ENCODE measurements at regions not wholly inside any gene's neighbourhood (a gene's known extent, or its start where the extent isn't known, plus 50 kb on each side); places are given as distances from the start of the nearest gene placed in this dataset.

- no peak overlapping the region for H3K4me3 ChIP-seq (ENCODE audit: low read length in 3 of 3)
- no peaks in the 10 kb centered on the region for H3K36me3 ChIP-seq (ENCODE audit: control insufficient read depth in 2 of 3, insufficient read depth in 3 of 3, low read length in 3 of 3)
- H3K27ac ChIP-seq (ENCODE audit: low read depth in 2 of 2, low read length in 2 of 2) = no peak overlapping the region
- TF ChIP-seq, protein P1, sequence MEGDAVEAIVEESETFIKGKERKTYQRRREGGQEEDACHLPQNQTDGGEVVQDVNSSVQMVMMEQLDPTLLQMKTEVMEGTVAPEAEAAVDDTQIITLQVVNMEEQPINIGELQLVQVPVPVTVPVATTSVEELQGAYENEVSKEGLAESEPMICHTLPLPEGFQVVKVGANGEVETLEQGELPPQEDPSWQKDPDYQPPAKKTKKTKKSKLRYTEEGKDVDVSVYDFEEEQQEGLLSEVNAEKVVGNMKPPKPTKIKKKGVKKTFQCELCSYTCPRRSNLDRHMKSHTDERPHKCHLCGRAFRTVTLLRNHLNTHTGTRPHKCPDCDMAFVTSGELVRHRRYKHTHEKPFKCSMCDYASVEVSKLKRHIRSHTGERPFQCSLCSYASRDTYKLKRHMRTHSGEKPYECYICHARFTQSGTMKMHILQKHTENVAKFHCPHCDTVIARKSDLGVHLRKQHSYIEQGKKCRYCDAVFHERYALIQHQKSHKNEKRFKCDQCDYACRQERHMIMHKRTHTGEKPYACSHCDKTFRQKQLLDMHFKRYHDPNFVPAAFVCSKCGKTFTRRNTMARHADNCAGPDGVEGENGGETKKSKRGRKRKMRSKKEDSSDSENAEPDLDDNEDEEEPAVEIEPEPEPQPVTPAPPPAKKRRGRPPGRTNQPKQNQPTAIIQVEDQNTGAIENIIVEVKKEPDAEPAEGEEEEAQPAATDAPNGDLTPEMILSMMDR (IDR thresholded peaks at IDR 0.05; ENCODE audit: borderline replicate concordance, extremely low read depth, insufficient read depth) = no peak
- no peak for FAIRE-seq
- H3K9me3 ChIP-seq (ENCODE audit: control insufficient read depth in 2 of 3, insufficient read depth in 1 of 3, low read length in 3 of 3) = peaks cover 0 to 3% (median 2%) of the 10 kb centered on the region in 3 donors
- no peak overlapping the region for H3K9ac ChIP-seq (ENCODE audit: low read length in 3 of 3)
- intact Hi-C loops (cut with DNase I) = no loop called here
- DNase-seq = no peak
- H3K4me1 ChIP-seq (ENCODE audit: control insufficient read depth in 2 of 3, insufficient read depth in 2 of 3, low read depth in 1 of 3, low read length in 3 of 3) = no peaks in the 10 kb centered on the region
- H3K27me3 ChIP-seq (ENCODE audit: control insufficient read depth, insufficient read depth, low read length) = no peaks in the 10 kb centered on the region
Observed at GRCh38 chr5:64110222-64110621, 55.4 kb upstream of the RNF180 start.

DNA sequence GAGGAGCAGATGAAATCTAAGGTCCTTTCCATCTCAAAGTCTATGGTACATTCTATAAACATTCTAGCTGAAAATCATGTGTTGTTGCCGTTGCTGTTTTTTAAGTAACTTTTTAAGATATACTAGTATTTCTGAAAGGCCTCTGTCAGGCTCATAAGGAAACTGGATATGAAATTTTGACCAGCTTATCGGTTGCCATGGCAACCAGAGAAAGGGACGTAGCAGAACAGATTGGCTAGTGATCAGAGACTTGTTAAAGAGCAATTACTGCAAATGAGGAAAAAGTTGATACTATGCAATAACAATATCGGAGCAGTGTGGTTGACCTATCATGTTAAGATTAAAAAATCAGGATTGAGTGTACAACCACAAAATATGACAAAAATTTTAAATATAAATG lies 57.0 kb upstream of the RNF180 start:
- Histone ChIP-seq H3K36me3 (ENCODE audit: control insufficient read depth in 2 of 3, insufficient read depth in 3 of 3, low read length in 3 of 3) (no peaks in the 10 kb centered on the region), H3K27me3 (ENCODE audit: control insufficient read depth, insufficient read depth, low read length) (no peaks in the 10 kb centered on the region), H3K9ac (ENCODE audit: low read length in 3 of 3) (no peak overlapping the region), H3K9me3 (ENCODE audit: control insufficient read depth in 2 of 3, insufficient read depth in 1 of 3, low read length in 3 of 3) (peaks cover 0 to 3% (median 3%) of the 10 kb centered on the region in 3 donors), H3K4me1 (ENCODE audit: control insufficient read depth in 2 of 3, insufficient read depth in 2 of 3, low read depth in 1 of 3, low read length in 3 of 3) (no peaks in the 10 kb centered on the region), H3K27ac (ENCODE audit: low read depth in 2 of 2, low read length in 2 of 2) (no peak overlapping the region), H3K4me3 (ENCODE audit: low read length in 3 of 3) (no peak overlapping the region)
- DNase-seq (no peak), FAIRE-seq (no peak)
- intact Hi-C loops (cut with DNase I) = no loop called here
- TF ChIP-seq, protein P1 (IDR thresholded peaks at IDR 0.05; ENCODE audit: borderline replicate concordance, extremely low read depth, insufficient read depth) = no peak

GRCh38 chr5:64100203-64100602 lies 65.4 kb upstream of the RNF180 start:
- Histone ChIP-seq H3K9me3 (ENCODE audit: control insufficient read depth in 2 of 3, insufficient read depth in 1 of 3, low read length in 3 of 3) (peaks cover 0 to 3% (median 0%) of the 10 kb centered on the region in 3 donors), H3K4me1 (ENCODE audit: control insufficient read depth in 2 of 3, insufficient read depth in 2 of 3, low read depth in 1 of 3, low read length in 3 of 3) (no peaks in the 10 kb centered on the region), H3K4me3 (ENCODE audit: low read length in 3 of 3) (no peak overlapping the region), H3K27ac (ENCODE audit: low read depth in 2 of 2, low read length in 2 of 2) (no peak overlapping the region), H3K9ac (ENCODE audit: low read length in 3 of 3) (no peak overlapping the region), H3K27me3 (ENCODE audit: control insufficient read depth, insufficient read depth, low read length) (no peaks in the 10 kb centered on the region), H3K36me3 (ENCODE audit: control insufficient read depth in 2 of 3, insufficient read depth in 3 of 3, low read length in 3 of 3) (no peaks in the 10 kb centered on the region)
- DNase-seq = no peak
- TF ChIP-seq, protein P1 (IDR thresholded peaks at IDR 0.05; ENCODE audit: borderline replicate concordance, extremely low read depth, insufficient read depth) = no peak
- intact Hi-C loops (cut with DNase I) = no loop called here
- no peak for FAIRE-seq

- no peak for DNase-seq
- no peak overlapping the region for H3K9ac ChIP-seq (ENCODE audit: low read length in 3 of 3)
- TF ChIP-seq, protein P1 (IDR thresholded peaks at IDR 0.05; ENCODE audit: borderline replicate concordance, extremely low read depth, insufficient read depth) = no peak
- H3K36me3 ChIP-seq (ENCODE audit: control insufficient read depth in 2 of 3, insufficient read depth in 3 of 3, low read length in 3 of 3) = no peaks in the 10 kb centered on the region
- intact Hi-C loops (cut with DNase I) = no loop called here
- H3K4me1 ChIP-seq (ENCODE audit: control insufficient read depth in 2 of 3, insufficient read depth in 2 of 3, low read depth in 1 of 3, low read length in 3 of 3) = no peaks in the 10 kb centered on the region
- FAIRE-seq = no peak
- no peaks in the 10 kb centered on the region for H3K27me3 ChIP-seq (ENCODE audit: control insufficient read depth, insufficient read depth, low read length)
- H3K27ac ChIP-seq (ENCODE audit: low read depth in 2 of 2, low read length in 2 of 2) = no peak overlapping the region
- H3K4me3 ChIP-seq (ENCODE audit: low read length in 3 of 3) = no peak overlapping the region
- peaks cover 0 to 2% (median 0%) of the 10 kb centered on the region in 3 donors for H3K9me3 ChIP-seq (ENCODE audit: control insufficient read depth in 2 of 3, insufficient read depth in 1 of 3, low read length in 3 of 3)
Observed at GRCh38 chr5:64096771-64097170, 68.9 kb upstream of the RNF180 start.

All from kidney (tissue), 13 donors.